IMR-90 (cell line): ENCODE measurements at regions not wholly inside any gene's neighbourhood (a gene's known extent, or its start where the extent isn't known, plus 50 kb on each side); places are given as distances from the start of the nearest gene placed in this dataset.

Experiments used
- ATAC-seq: fragments of 200-7000 bp; cut with Tn5 transposase; 2 replicates; pipeline ENCODE4 v1.9.1; 2020; ENCODE audit warnings: low read depth, mild to moderate bottlenecking, moderate library complexity
- BruUV-seq: library from RNA; stranded (reverse); fragments of 400-500 nt; replicated peaks from 2 replicates; lab custom pipeline; 2021; lab: Mats Ljungman, UMichigan
- CTCF ChIA-PET: fragments of 300-600 bp; formaldehyde crosslinking; extraction: SDS; loops from one replicate; lab custom pipeline; 2021; ENCODE audit warnings: antibody characterized with exemption; lab: Yijun Ruan, JAX
- POLR2A ChIA-PET: fragments of 300-600 bp; sonication (Branson Sonifier 250); formaldehyde crosslinking; loops from one replicate; lab custom pipeline; 2022; ENCODE audit warnings: antibody characterized with exemption; ENCODE audit not compliant: unreplicated experiment; lab: Charles Lee
- DNase-seq: peaks from one replicate; pipeline ENCODE4 v3.0.0; 2013
- H2AFZ ChIP-seq: replicated peaks from 2 replicates; pipeline ENCODE3; 2013; ENCODE audit warnings: low read length, mild to moderate bottlenecking; ENCODE audit not compliant: poor library complexity
- H2AK5ac ChIP-seq: 2 replicates; pipeline ENCODE4 v1.6.1; 2013; ENCODE audit warnings: low read depth, low read length, inconsistent platforms
- H2AK9ac ChIP-seq: replicated peaks from 2 replicates; pipeline ENCODE3; 2013; ENCODE audit warnings: mild to moderate bottlenecking, low read depth, low read length, moderate library complexity; ENCODE audit not compliant: poor library complexity
- H2BK120ac ChIP-seq: 2 replicates; pipeline ENCODE4 v1.6.1; 2013; ENCODE audit warnings: low read depth, low read length, inconsistent platforms
- H2BK15ac ChIP-seq: 3 replicates; pipeline ENCODE4 v1.6.1; 2013; ENCODE audit warnings: low read depth, low read length, inconsistent platforms
- H2BK20ac ChIP-seq: 2 replicates; pipeline ENCODE4 v1.6.1; 2013; ENCODE audit warnings: low read depth, mild to moderate bottlenecking, inconsistent platforms, low read length, moderate library complexity
- H2BK5ac ChIP-seq: 2 replicates; pipeline ENCODE4 v1.6.1; 2013; ENCODE audit warnings: mild to moderate bottlenecking, low read depth, low read length, inconsistent platforms; ENCODE audit not compliant: poor library complexity, severe bottlenecking
- H3K14ac ChIP-seq: replicated peaks from 2 replicates; pipeline ENCODE4 v1.6.1; 2013; ENCODE audit warnings: low read depth, low read length, inconsistent platforms
- H3K18ac ChIP-seq: 2 replicates; pipeline ENCODE4 v1.6.1; 2013; ENCODE audit warnings: low read depth, low read length, control low read depth
- H3K23ac ChIP-seq: 2 replicates; pipeline ENCODE4 v1.6.1; 2013; ENCODE audit warnings: low read depth, low read length, inconsistent platforms
- H3K27ac ChIP-seq: 2 replicates; pipeline ENCODE4 v1.5.1; 2013; ENCODE audit warnings: mild to moderate bottlenecking, control low read depth, low read length; ENCODE audit not compliant: insufficient read depth
- H3K27me3 ChIP-seq: 2 replicates; pipeline ENCODE4 v1.6.1; 2013; ENCODE audit warnings: low read length; ENCODE audit not compliant: control insufficient read depth, insufficient read depth
- H3K36me3 ChIP-seq: 2 replicates; pipeline ENCODE4 v1.6.1; 2013; ENCODE audit warnings: low read length, mixed read lengths; ENCODE audit not compliant: control insufficient read depth, insufficient read depth
- H3K4ac ChIP-seq: 2 replicates; pipeline ENCODE4 v1.6.1; 2013; ENCODE audit warnings: low read depth, low read length, inconsistent platforms
- H3K4me1 ChIP-seq: 2 replicates; pipeline ENCODE4 v1.6.1; 2013; ENCODE audit warnings: low read length, mixed read lengths; ENCODE audit not compliant: control insufficient read depth, insufficient read depth
- H3K4me2 ChIP-seq: 2 replicates; pipeline ENCODE4 v1.6.1; 2013; ENCODE audit warnings: low read depth, mild to moderate bottlenecking, control low read depth, low read length, moderate library complexity
- H3K4me3 ChIP-seq: 2 replicates; pipeline ENCODE4 v1.5.1; 2013; ENCODE audit warnings: low read depth, mild to moderate bottlenecking, control low read depth, low read length, moderate library complexity; ENCODE audit not compliant: insufficient read depth
- H3K56ac ChIP-seq: 2 replicates; pipeline ENCODE4 v1.6.1; 2013; ENCODE audit warnings: low read length, inconsistent platforms; ENCODE audit not compliant: insufficient read depth; ENCODE audit errors: extremely low read depth
- H3K79me1 ChIP-seq, 2 experiments: 2 replicates each; pipeline ENCODE4 v1.6.1; 2013; ENCODE audit warnings: low read length in 2 of 2, inconsistent platforms in 1 of 2, low read depth in 1 of 2
- H3K9ac ChIP-seq: 2 replicates; pipeline ENCODE4 v1.6.1; 2013; ENCODE audit warnings: low read depth, low read length, control low read depth
- H3K9me1 ChIP-seq: 2 replicates; pipeline ENCODE4 v1.6.1; 2013; ENCODE audit warnings: low read length, inconsistent platforms; ENCODE audit not compliant: insufficient read depth
- H3K9me3 ChIP-seq: 2 replicates; pipeline ENCODE4 v1.6.1; 2013; ENCODE audit warnings: low read length; ENCODE audit not compliant: control insufficient read depth, insufficient read depth
- H4K20me1 ChIP-seq: 2 replicates; pipeline ENCODE4 v1.6.1; 2013; ENCODE audit warnings: low read length, inconsistent platforms; ENCODE audit not compliant: insufficient read depth
- H4K5ac ChIP-seq: 2 replicates; pipeline ENCODE4 v1.6.1; 2013; ENCODE audit warnings: mild to moderate bottlenecking, low read depth, low read length, control low read depth
- H4K8ac ChIP-seq, 2 experiments: 2 replicates each; pipeline ENCODE4 v1.6.1; 2013; ENCODE audit warnings: low read depth in 2 of 2, low read length in 2 of 2, control low read depth in 1 of 2, inconsistent platforms in 1 of 2
- H4K91ac ChIP-seq: 2 replicates; pipeline ENCODE4 v1.6.1; 2013; ENCODE audit warnings: low read depth, low read length, inconsistent platforms; ENCODE audit not compliant: insufficient read depth
- BHLHE40 ChIP-seq: fragments of 150-350 bp; IDR thresholded peaks from 2 replicates; pipeline ENCODE4 v1.6.1; 2016; ENCODE audit warnings: mild to moderate bottlenecking, low read depth, low read length
- CEBPB ChIP-seq: IDR thresholded peaks from 2 replicates; pipeline ENCODE4 v1.6.1; 2012; ENCODE audit warnings: low read depth, low read length, improper control_type of control experiment
- CHD1 ChIP-seq: IDR thresholded peaks from 2 replicates; pipeline ENCODE4 v1.6.1; 2012; ENCODE audit warnings: low read depth, low read length, improper control_type of control experiment
- ELK1 ChIP-seq: fragments of 150-350 bp; IDR thresholded peaks from 2 replicates; pipeline ENCODE4 v1.6.1; 2016; ENCODE audit warnings: low read depth, mild to moderate bottlenecking, low read length, moderate library complexity, borderline replicate concordance
- FOS ChIP-seq: fragments of 150-350 bp; IDR thresholded peaks from 2 replicates; pipeline ENCODE4 v1.6.1; 2016; ENCODE audit warnings: low read depth, low read length
- MAFK ChIP-seq: IDR thresholded peaks from 2 replicates; pipeline ENCODE4 v1.6.1; 2012; ENCODE audit warnings: low read depth, low read length, improper control_type of control experiment
- MAZ ChIP-seq: IDR thresholded peaks from 2 replicates; pipeline ENCODE4 v1.6.1; 2012; ENCODE audit warnings: low read depth, mild to moderate bottlenecking, low read length, improper control_type of control experiment, moderate library complexity, borderline replicate concordance
- MXI1 ChIP-seq: IDR thresholded peaks from 2 replicates; pipeline ENCODE4 v1.6.1; 2012; ENCODE audit warnings: low read depth, mild to moderate bottlenecking, low read length, moderate library complexity, borderline replicate concordance
- NFE2L2 ChIP-seq: fragments of 150-350 bp; IDR thresholded peaks from 2 replicates; pipeline ENCODE4 v1.6.1; 2016; ENCODE audit warnings: low read depth, mild to moderate bottlenecking, low read length
- POLR2A ChIP-seq: IDR thresholded peaks from 2 replicates; pipeline ENCODE4 v1.6.1; 2012; ENCODE audit warnings: mild to moderate bottlenecking, low read depth, low read length
- RAD21 ChIP-seq: IDR thresholded peaks from 2 replicates; pipeline ENCODE4 v1.6.1; 2012; ENCODE audit warnings: low read length, improper control_type of control experiment
- RFX5 ChIP-seq: IDR thresholded peaks from 2 replicates; pipeline ENCODE4 v1.8.0; 2012; ENCODE audit warnings: low read depth, mild to moderate bottlenecking, low read length, moderate library complexity
- SMC3 ChIP-seq: fragments of 150-350 bp; IDR thresholded peaks from 2 replicates; pipeline ENCODE4 v1.6.1; 2016; ENCODE audit warnings: low read depth, mild to moderate bottlenecking, antibody characterized with exemption, low read length, moderate library complexity
- WGBS, 2 experiments: methylation state at CpG; one replicate each; pipeline versions ENCODE4 v1.1.5 to v1.1.7; 2013; ENCODE audit warnings: missing lambda C conversion rate in 2 of 2; ENCODE audit not compliant: insufficient read length in 1 of 2; ENCODE audit errors: extremely low coverage in 2 of 2; 5-methylcytosine and 5-hydroxymethylcytosine counted together
- dilution Hi-C: fragments of 300-500 bp; cut with HindIII; formaldehyde crosslinking; loops from one replicate; pipeline ENCODE4 v1.14.3; 2018; ENCODE audit warnings: low sequenced_read_pairs; ENCODE audit not compliant: unreplicated experiment
- in situ Hi-C: fragments of 300-500 bp; cut with MboI; formaldehyde crosslinking; loops from 3 replicates; pipeline ENCODE4 v1.14.3; 2019; ENCODE audit warnings: low sequenced_read_pairs, inconsistent platforms, mixed read lengths
- intact Hi-C: fragments of 100-400 bp; cut with micrococcal nuclease; formaldehyde crosslinking; loops from 2 replicates; pipeline ENCODE4 v1.10.0; 2022
- TF ChIP-seq, protein P1 (sequence below): conservative IDR thresholded peaks from 2 replicates; pipeline ENCODE4 v1.5.1; 2012; ENCODE audit warnings: mild to moderate bottlenecking, low read depth, low read length, improper control_type of control experiment
- TF ChIP-seq, protein P2 (sequence below): fragments of 150-350 bp; IDR thresholded peaks from 2 replicates; pipeline ENCODE4 v1.6.1; 2017; ENCODE audit warnings: mild to moderate bottlenecking, antibody characterized with exemption, low read length, low read depth

DNA sequence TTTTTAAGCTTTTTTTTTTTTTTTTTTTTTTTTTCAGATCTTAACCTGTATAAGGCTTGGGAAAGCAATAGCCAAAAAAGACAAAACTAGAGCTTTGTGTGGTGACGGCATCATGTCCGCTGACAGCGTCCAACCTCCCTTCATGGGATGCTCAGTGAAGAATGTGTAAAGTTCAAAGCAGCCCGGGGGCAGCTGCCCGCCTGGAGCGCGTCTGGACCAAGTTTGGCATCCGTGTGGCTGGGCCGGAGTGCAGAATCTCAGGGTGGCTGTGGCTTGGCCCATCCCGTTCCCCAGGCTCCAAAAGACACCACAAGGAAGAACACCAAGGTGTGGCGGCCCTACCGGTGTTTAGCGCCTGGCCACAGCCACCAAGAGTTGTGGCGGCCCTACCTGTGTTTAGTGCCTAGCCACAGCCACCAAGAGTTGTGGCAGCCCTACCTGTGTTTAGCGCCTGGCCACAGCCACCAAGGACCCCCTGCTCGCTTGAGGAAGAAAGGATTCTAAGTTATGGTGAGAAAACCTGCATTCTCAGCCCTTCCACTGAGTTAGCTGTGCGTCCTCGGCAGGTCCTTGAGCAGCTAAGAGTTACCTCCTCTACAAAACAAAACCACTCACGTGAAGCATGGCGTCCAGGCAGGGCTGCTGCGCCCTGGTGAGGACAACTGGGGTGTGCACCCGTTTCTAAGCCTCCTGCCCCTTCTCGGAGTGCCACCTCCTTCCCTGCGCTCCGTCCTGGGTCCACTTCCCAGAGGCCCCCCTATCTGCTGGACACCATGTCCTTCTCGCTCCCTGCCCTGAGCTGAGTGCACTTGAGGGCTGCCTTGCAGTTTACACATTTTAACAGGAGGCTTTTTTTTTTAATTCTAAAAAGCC, 103.6 kb upstream of the SALL3 start:
- H3K4ac ChIP-seq, result no peak overlapping the region
- intact Hi-C loops, result no loop called here
- peaks cover 24% of the 10 kb centered on the region for H3K9me3 ChIP-seq
- no peak overlapping the region for H3K56ac ChIP-seq
- CTCF ChIA-PET, result no interaction called here
- no peaks in the 10 kb centered on the region for H3K4me1 ChIP-seq
- H2AK9ac ChIP-seq, result peak overlapping the region; percentile 65
- H2BK20ac ChIP-seq, result no peak overlapping the region
- H2BK120ac ChIP-seq, result no peak overlapping the region
- H3K14ac ChIP-seq, result no peak overlapping the region
- H2AFZ ChIP-seq, result no peak overlapping the region
- ATAC-seq (no peak), DNase-seq (no peak)
- no peak overlapping the region for H4K91ac ChIP-seq
- no peak overlapping the region for H3K4me3 ChIP-seq
- H4K5ac ChIP-seq, result no peak overlapping the region
- H3K79me1 ChIP-seq, result no peaks in the 10 kb centered on the region
- no peak overlapping the region for H2BK15ac ChIP-seq
- POLR2A ChIA-PET, result no interaction called here
- H3K9me1 ChIP-seq, result no peaks in the 10 kb centered on the region
- dilution Hi-C loops, result no loop called here
- no peaks in the 10 kb centered on the region for H4K20me1 ChIP-seq
- no peak overlapping the region for H3K4me2 ChIP-seq
- no peak overlapping the region for H3K23ac ChIP-seq
- TF ChIP-seq SMC3, result no peak
- TF ChIP-seq MAZ, result no peak
- TF ChIP-seq, protein P1, sequence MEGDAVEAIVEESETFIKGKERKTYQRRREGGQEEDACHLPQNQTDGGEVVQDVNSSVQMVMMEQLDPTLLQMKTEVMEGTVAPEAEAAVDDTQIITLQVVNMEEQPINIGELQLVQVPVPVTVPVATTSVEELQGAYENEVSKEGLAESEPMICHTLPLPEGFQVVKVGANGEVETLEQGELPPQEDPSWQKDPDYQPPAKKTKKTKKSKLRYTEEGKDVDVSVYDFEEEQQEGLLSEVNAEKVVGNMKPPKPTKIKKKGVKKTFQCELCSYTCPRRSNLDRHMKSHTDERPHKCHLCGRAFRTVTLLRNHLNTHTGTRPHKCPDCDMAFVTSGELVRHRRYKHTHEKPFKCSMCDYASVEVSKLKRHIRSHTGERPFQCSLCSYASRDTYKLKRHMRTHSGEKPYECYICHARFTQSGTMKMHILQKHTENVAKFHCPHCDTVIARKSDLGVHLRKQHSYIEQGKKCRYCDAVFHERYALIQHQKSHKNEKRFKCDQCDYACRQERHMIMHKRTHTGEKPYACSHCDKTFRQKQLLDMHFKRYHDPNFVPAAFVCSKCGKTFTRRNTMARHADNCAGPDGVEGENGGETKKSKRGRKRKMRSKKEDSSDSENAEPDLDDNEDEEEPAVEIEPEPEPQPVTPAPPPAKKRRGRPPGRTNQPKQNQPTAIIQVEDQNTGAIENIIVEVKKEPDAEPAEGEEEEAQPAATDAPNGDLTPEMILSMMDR, result no peak
- TF ChIP-seq POLR2A, result no peak
- TF ChIP-seq, protein P2, sequence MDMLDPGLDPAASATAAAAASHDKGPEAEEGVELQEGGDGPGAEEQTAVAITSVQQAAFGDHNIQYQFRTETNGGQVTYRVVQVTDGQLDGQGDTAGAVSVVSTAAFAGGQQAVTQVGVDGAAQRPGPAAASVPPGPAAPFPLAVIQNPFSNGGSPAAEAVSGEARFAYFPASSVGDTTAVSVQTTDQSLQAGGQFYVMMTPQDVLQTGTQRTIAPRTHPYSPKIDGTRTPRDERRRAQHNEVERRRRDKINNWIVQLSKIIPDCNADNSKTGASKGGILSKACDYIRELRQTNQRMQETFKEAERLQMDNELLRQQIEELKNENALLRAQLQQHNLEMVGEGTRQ, result no peak
- no peak for TF ChIP-seq CHD1
- TF ChIP-seq CEBPB, result no peak
- TF ChIP-seq ELK1, result no peak
- TF ChIP-seq RFX5, result no peak
- TF ChIP-seq NFE2L2, result no peak
- no peak for TF ChIP-seq MXI1
- TF ChIP-seq FOS, result no peak
- TF ChIP-seq BHLHE40, result no peak
- no peak for TF ChIP-seq MAFK
- no peak for TF ChIP-seq RAD21
- no peaks in the 10 kb centered on the region for H3K27me3 ChIP-seq
- H4K8ac ChIP-seq, result no peak overlapping the region
- no peak overlapping the region for H2AK5ac ChIP-seq
- in situ Hi-C loops, result no loop called here
- 88% methylated on average over 8 of the region's 26 CpGs; no CpG with 5 or more reads in 1 of the 2 experiments for WGBS, 2 experiments
- H3K9ac ChIP-seq, result no peak overlapping the region
- no peak overlapping the region for H2BK5ac ChIP-seq
- no peak overlapping the region for H3K18ac ChIP-seq
- no peaks in the 10 kb centered on the region for H3K36me3 ChIP-seq
- BruUV-seq, result no TSS peak
- H3K27ac ChIP-seq, result no peak overlapping the region
